ENCODE measurements at regions not wholly inside any gene's neighbourhood (a gene's known extent, or its start where the extent isn't known, plus 50 kb on each side); places are given as distances from the start of the nearest gene placed in this dataset.

DNA sequence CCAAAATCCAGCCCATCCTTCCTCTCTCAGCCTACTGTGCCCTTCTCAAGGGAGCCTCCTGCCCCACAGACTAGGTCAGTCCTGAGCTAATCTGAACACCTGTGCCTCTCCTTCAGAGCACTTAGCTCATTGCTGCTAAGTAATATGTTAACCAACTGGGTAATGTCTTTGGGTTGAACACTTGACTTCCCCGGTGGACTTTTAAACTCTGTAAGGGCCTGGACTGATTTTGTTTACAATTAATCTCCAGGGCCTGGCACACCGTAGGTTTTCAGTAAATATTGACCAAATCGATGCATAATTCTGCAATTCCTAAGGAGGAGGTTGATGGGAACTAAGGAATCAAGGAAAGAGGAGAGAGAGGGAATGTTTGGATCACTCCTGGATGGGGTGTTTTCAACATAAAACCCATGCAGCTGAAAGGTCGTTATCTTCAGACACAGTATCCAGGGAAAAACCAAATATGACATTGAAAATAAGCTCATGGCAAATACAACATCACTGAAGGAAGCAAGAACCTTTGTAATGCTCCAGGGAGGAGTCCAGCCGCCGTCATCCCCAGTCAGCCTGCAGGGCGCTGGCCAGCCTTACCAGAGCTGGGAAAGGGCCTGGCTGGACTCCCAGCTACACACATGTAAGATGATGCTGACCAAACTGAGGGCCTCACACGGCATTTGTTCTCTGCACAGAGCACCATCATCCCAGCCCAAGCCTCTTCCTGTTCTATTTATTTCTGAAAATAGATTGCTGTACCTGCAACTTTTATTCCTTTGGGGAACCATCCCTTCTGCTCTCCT lies 166.3 kb downstream of the C5orf15 start:
- H3K36me3 ChIP-seq (ENCODE audit: insufficient read depth, low read length, poor library complexity, severe bottlenecking): no peaks in the 10 kb centered on the region
- TF ChIP-seq, protein P1, sequence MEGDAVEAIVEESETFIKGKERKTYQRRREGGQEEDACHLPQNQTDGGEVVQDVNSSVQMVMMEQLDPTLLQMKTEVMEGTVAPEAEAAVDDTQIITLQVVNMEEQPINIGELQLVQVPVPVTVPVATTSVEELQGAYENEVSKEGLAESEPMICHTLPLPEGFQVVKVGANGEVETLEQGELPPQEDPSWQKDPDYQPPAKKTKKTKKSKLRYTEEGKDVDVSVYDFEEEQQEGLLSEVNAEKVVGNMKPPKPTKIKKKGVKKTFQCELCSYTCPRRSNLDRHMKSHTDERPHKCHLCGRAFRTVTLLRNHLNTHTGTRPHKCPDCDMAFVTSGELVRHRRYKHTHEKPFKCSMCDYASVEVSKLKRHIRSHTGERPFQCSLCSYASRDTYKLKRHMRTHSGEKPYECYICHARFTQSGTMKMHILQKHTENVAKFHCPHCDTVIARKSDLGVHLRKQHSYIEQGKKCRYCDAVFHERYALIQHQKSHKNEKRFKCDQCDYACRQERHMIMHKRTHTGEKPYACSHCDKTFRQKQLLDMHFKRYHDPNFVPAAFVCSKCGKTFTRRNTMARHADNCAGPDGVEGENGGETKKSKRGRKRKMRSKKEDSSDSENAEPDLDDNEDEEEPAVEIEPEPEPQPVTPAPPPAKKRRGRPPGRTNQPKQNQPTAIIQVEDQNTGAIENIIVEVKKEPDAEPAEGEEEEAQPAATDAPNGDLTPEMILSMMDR (conservative IDR thresholded peaks at IDR 0.05; ENCODE audit: low read depth, low read length): no peak
- TF ChIP-seq EZH2 (IDR thresholded peaks at IDR 0.05; ENCODE audit: borderline replicate concordance, low read depth, low read length, poor library complexity, severe bottlenecking): no peak
- intact Hi-C loops (cut with micrococcal nuclease; ENCODE audit: unreplicated experiment): no loop called here
- H3K27me3 ChIP-seq (replicated peaks; ENCODE audit: insufficient read depth, low read depth, low read length, poor library complexity): no peaks in the 10 kb centered on the region
- no peak overlapping the region for H3K4me3 ChIP-seq (ENCODE audit: low read depth, low read length, poor library complexity, severe bottlenecking)
- DNase-seq (ENCODE audit: low spot score): no peak
- H3K4me1 ChIP-seq (ENCODE audit: insufficient read depth, low read length, poor library complexity, severe bottlenecking): no peaks in the 10 kb centered on the region
- CTCF ChIA-PET: no interaction called here
- BruUV-seq (replicated peaks): no TSS peak
- no peaks in the 10 kb centered on the region for H3K9me3 ChIP-seq (ENCODE audit: low read depth, low read length, poor library complexity, severe bottlenecking)
- H3K27ac ChIP-seq (ENCODE audit: low read depth, low read length, poor library complexity, severe bottlenecking): no peak overlapping the region
- POLR2A ChIA-PET (ENCODE audit: low non-redundant PET): no interaction called here

DNA sequence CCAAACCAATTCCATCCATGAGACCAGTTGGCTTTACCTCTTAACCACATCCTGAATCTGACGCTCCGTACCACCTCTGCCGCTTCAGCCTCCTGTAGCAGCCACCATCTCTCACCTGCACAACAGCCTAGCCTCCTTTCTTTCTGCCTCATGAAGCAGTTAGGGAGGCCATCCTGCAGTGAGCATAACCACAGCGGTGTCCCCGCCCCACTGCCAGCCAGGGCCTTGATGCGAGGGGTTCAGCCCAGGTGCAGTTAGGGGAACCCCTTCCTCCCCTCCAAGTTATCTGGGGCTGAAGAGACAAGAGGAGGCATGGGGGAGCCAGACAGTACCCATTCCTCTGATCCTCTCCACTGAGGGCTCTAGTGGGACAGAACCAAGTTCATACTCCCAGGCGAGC lies 167.0 kb downstream of the C5orf15 start:
- intact Hi-C loops (cut with micrococcal nuclease; ENCODE audit: unreplicated experiment): no loop called here
- Histone ChIP-seq H3K4me3 (ENCODE audit: low read depth, low read length, poor library complexity, severe bottlenecking) (no peak overlapping the region), H3K9me3 (ENCODE audit: low read depth, low read length, poor library complexity, severe bottlenecking) (no peaks in the 10 kb centered on the region), H3K36me3 (ENCODE audit: insufficient read depth, low read length, poor library complexity, severe bottlenecking) (no peaks in the 10 kb centered on the region), H3K27me3 (replicated peaks; ENCODE audit: insufficient read depth, low read depth, low read length, poor library complexity) (no peaks in the 10 kb centered on the region), H3K4me1 (ENCODE audit: insufficient read depth, low read length, poor library complexity, severe bottlenecking) (no peaks in the 10 kb centered on the region), H3K27ac (ENCODE audit: low read depth, low read length, poor library complexity, severe bottlenecking) (no peak overlapping the region)
- CTCF ChIA-PET: no interaction called here
- POLR2A ChIA-PET (ENCODE audit: low non-redundant PET): no interaction called here
- no TSS peak for BruUV-seq (replicated peaks)
- no peak for TF ChIP-seq EZH2 (IDR thresholded peaks at IDR 0.05; ENCODE audit: borderline replicate concordance, low read depth, low read length, poor library complexity, severe bottlenecking)
- TF ChIP-seq, protein P1 (conservative IDR thresholded peaks at IDR 0.05; ENCODE audit: low read depth, low read length): no peak
- no peak for DNase-seq (ENCODE audit: low spot score)

DNA sequence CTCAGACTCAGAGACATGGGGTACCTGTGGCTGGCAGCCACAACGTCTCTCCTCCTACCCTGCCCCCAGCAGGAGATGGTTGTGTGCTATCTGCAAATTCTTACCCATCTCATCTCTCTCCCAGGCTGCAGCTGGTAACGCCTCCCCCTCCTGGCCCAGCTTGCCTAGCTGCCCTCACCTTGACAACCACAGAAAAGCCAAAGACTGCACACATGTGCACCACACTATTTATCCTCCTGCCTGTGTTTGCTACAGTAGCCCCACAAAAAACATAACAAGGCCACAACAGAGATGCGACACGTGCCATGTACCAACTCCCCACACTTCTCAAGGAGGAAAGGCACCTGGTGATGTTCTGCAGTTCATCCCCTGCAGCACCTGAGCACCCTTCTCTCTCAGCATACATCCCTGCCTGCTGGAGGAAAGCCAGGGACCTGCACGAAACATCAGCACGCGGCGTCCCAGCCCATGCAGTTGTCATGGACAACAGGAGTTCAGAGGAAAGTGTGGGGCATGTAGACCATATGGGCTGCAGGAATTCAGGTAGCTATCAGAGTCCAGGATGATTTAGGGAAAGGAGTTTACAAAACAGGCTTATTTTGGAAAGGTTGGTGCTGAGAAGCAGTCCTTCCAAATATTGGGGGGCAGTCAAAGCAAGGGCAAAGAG lies 168.7 kb downstream of the C5orf15 start:
- no TSS peak for BruUV-seq (replicated peaks)

More for the DNA sequence above, 168.7 kb downstream of the C5orf15 start:
- Histone ChIP-seq H3K36me3 (ENCODE audit: insufficient read depth, low read length, poor library complexity, severe bottlenecking) (no peaks in the 10 kb centered on the region), H3K4me3 (ENCODE audit: low read depth, low read length, poor library complexity, severe bottlenecking) (no peak overlapping the region), H3K27ac (ENCODE audit: low read depth, low read length, poor library complexity, severe bottlenecking) (no peak overlapping the region), H3K27me3 (replicated peaks; ENCODE audit: insufficient read depth, low read depth, low read length, poor library complexity) (no peaks in the 10 kb centered on the region), H3K4me1 (ENCODE audit: insufficient read depth, low read length, poor library complexity, severe bottlenecking) (no peaks in the 10 kb centered on the region), H3K9me3 (ENCODE audit: low read depth, low read length, poor library complexity, severe bottlenecking) (no peaks in the 10 kb centered on the region)
- no peak for DNase-seq (ENCODE audit: low spot score)
- ChIA-PET CTCF (no interaction called here), POLR2A (ENCODE audit: low non-redundant PET) (no interaction called here)
- intact Hi-C loops (cut with micrococcal nuclease; ENCODE audit: unreplicated experiment): no loop called here
- TF ChIP-seq EZH2 (IDR thresholded peaks at IDR 0.05; ENCODE audit: borderline replicate concordance, low read depth, low read length, poor library complexity, severe bottlenecking): no peak
- TF ChIP-seq, protein P1 (conservative IDR thresholded peaks at IDR 0.05; ENCODE audit: low read depth, low read length): no peak
